HCT116 (cell line): ENCODE measurements at regions not wholly inside any gene's neighbourhood (a gene's known extent, or its start where the extent isn't known, plus 50 kb on each side); places are given as distances from the start of the nearest gene placed in this dataset.

Experiments used
- ATAC-seq: fragments of 200-7000 bp; cut with Tn5 transposase; 2 replicates; pipeline ENCODE4 v1.9.1; 2020; ENCODE audit warnings: mild to moderate bottlenecking, moderate library complexity
- BruUV-seq: library from RNA; stranded (reverse); fragments of 400-500 nt; replicated peaks from 2 replicates; lab custom pipeline; 2021; lab: Mats Ljungman, UMichigan
- CTCF ChIA-PET: fragments of 300-600 bp; sonication (Branson Sonifier 250); formaldehyde crosslinking; loops from one replicate; lab custom pipeline; 2021; ENCODE audit warnings: antibody characterized with exemption; lab: Charles Lee
- POLR2A ChIA-PET: fragments of 300-600, 350-600 bp; sonication (Branson Sonifier 250); formaldehyde crosslinking; loops from one replicate; lab custom pipeline; 2021; ENCODE audit warnings: antibody characterized with exemption; lab: Charles Lee
- RAD21 ChIA-PET, 2 experiments: fragments of 300-600 bp; sonication (Branson Sonifier 250); formaldehyde crosslinking; loops; one replicate each; lab custom pipeline; 2023; ENCODE audit warnings: low total read pairs in 2 of 2; ENCODE audit not compliant: uncharacterized antibody in 2 of 2, unreplicated experiment in 2 of 2, low non-redundant PET in 1 of 2; lab: Charles Lee
- DNase-seq: peaks from one replicate; pipeline ENCODE4 v3.0.0-alpha.2; 2010; ENCODE audit warnings: low read depth, low spot score
- H2AFZ ChIP-seq: fragments of 200-600 bp; shearing (Covaris generic), sonication (generic); 2 replicates; pipeline ENCODE4 v1.6.1; 2017; ENCODE audit warnings: low read depth, mixed run types, mixed read lengths, antibody characterized with exemption, low read length; ENCODE audit not compliant: poor library complexity, severe bottlenecking
- H3K27ac ChIP-seq: 2 replicates; pipeline ENCODE4 v1.5.1; 2012; ENCODE audit warnings: low read depth, low read length
- H3K27me3 ChIP-seq: fragments of 200-600 bp; sonication (generic); 2 replicates; pipeline ENCODE4 v1.6.1; 2016; ENCODE audit warnings: mixed run types, low read length, mixed read lengths; ENCODE audit not compliant: insufficient read depth
- H3K36me3 ChIP-seq, 2 experiments: fragments of 200-500 bp in 1 of 2; fragments of 200-600 bp in 1 of 2; sonication (Bioruptor generic) in 1 of 2; sonication (generic) in 1 of 2; 2 replicates each; pipeline versions ENCODE4 v1.5.1 to v1.6.1; 2014 to 2016; ENCODE audit warnings: low read length in 2 of 2, inconsistent platforms in 1 of 2, mixed read lengths in 1 of 2, mixed run types in 1 of 2; ENCODE audit not compliant: insufficient read depth in 2 of 2, control insufficient read depth in 1 of 2
- H3K4me1 ChIP-seq, 2 experiments: fragments of 200-600 bp in 1 of 2; sonication (generic) in 1 of 2; 2 replicates each; pipeline versions ENCODE4 v1.5.1 to v1.6.1; 2012 to 2017; ENCODE audit warnings: low read length in 2 of 2, inconsistent platforms in 1 of 2, mild to moderate bottlenecking in 1 of 2, mixed read lengths in 1 of 2, mixed run types in 1 of 2, moderate library complexity in 1 of 2; ENCODE audit not compliant: insufficient read depth in 2 of 2, control insufficient read depth in 1 of 2
- H3K4me2 ChIP-seq: fragments of 200-600 bp; sonication (generic); 2 replicates; pipeline ENCODE4 v1.6.1; 2017; ENCODE audit warnings: mixed run types, low read length, mixed read lengths
- H3K4me3 ChIP-seq, 2 experiments: fragments of 200-600 bp in 1 of 2; sonication (generic) in 1 of 2; replicated peaks in 1 of 2; 2 replicates each; pipeline ENCODE4 v1.5.1; 2011 to 2016; ENCODE audit warnings: low read length in 2 of 2, control low read depth in 1 of 2, low read depth in 1 of 2, mild to moderate bottlenecking in 1 of 2, mixed read lengths in 1 of 2, mixed run types in 1 of 2
- H3K79me2 ChIP-seq: fragments of 200-600 bp; sonication (generic); 2 replicates; pipeline ENCODE4 v1.6.1; 2017; ENCODE audit warnings: mild to moderate bottlenecking, mixed run types, low read length, moderate library complexity, mixed read lengths; ENCODE audit not compliant: insufficient read depth
- H3K9ac ChIP-seq: fragments of 200-600 bp; sonication (generic); 2 replicates; pipeline ENCODE4 v1.6.1; 2016; ENCODE audit warnings: low read length, mixed read lengths
- H3K9me2 ChIP-seq: fragments of 200-600 bp; sonication (generic), shearing (Covaris generic); 2 replicates; pipeline ENCODE4 v1.6.1; 2017; ENCODE audit warnings: mixed run types, mild to moderate bottlenecking, moderate library complexity; ENCODE audit not compliant: insufficient read depth
- H3K9me3 ChIP-seq, 2 experiments: fragments of 200-500 bp in 1 of 2; fragments of 200-600 bp in 1 of 2; sonication (Bioruptor generic) in 1 of 2; sonication (generic) in 1 of 2; 2 replicates each; pipeline ENCODE4 v1.6.1; 2014 to 2017; ENCODE audit warnings: low read length in 2 of 2, mixed read lengths in 2 of 2, inconsistent platforms in 1 of 2, low read depth in 1 of 2, mild to moderate bottlenecking in 1 of 2, mixed run types in 1 of 2, moderate library complexity in 1 of 2; ENCODE audit not compliant: control insufficient read depth in 1 of 2, insufficient read depth in 1 of 2
- H4K20me1 ChIP-seq: fragments of 200-600 bp; sonication (generic), shearing (Covaris generic); 2 replicates; pipeline ENCODE4 v1.6.1; 2017; ENCODE audit warnings: mixed run types, mild to moderate bottlenecking, moderate library complexity; ENCODE audit not compliant: insufficient read depth
- ATF3 ChIP-seq: IDR thresholded peaks from 2 replicates; pipeline ENCODE4 v1.6.1; 2012
- CBX3 ChIP-seq: IDR thresholded peaks from 2 replicates; pipeline ENCODE4 v1.6.1; 2012; ENCODE audit warnings: low read depth
- CTCF ChIP-seq, 3 experiments: fragments of 200-600 bp in 1 of 3; sonication (generic) in 1 of 3; IDR thresholded peaks in 2 of 3; conservative IDR thresholded peaks in 1 of 3; 2 replicates each; pipeline ENCODE4 v1.5.1; 2012 to 2017; ENCODE audit warnings: low read depth in 2 of 3, low read length in 2 of 3, antibody characterized with exemption in 1 of 3, borderline replicate concordance in 1 of 3, control low read depth in 1 of 3, mild to moderate bottlenecking in 1 of 3, mixed read lengths in 1 of 3, mixed run types in 1 of 3, moderate library complexity in 1 of 3; ENCODE audit not compliant: insufficient read depth in 1 of 3
- EGR1 ChIP-seq: IDR thresholded peaks from 2 replicates; pipeline ENCODE4 v1.6.1; 2012; ENCODE audit warnings: low read depth
- EZH2 ChIP-seq: fragments of 200-600 bp; sonication (generic); IDR thresholded peaks from 2 replicates; pipeline ENCODE4 v1.6.1; 2017; ENCODE audit warnings: antibody characterized with exemption, mixed run types
- EZH2phosphoT487 ChIP-seq: fragments of 200-600 bp; IDR thresholded peaks from 2 replicates; pipeline ENCODE4 v1.6.1; 2018; ENCODE audit warnings: antibody characterized with exemption, borderline replicate concordance
- FOSL1 ChIP-seq: IDR thresholded peaks from 2 replicates; pipeline ENCODE4 v1.6.1; 2012; ENCODE audit warnings: low read depth
- JUND ChIP-seq: IDR thresholded peaks from 2 replicates; pipeline ENCODE4 v1.6.1; 2012
- MAX ChIP-seq: IDR thresholded peaks from 2 replicates; pipeline ENCODE4 v1.6.1; 2012
- POLR2A ChIP-seq: IDR thresholded peaks from 2 replicates; pipeline ENCODE4 v1.7.0; 2011; ENCODE audit warnings: borderline replicate concordance; ENCODE audit not compliant: insufficient read depth, insufficient read length; ENCODE audit errors: extremely low read depth
- RAD21 ChIP-seq: IDR thresholded peaks from 2 replicates; pipeline ENCODE4 v1.6.1; 2012; ENCODE audit warnings: low read depth, mild to moderate bottlenecking
- REST ChIP-seq: IDR thresholded peaks from 2 replicates; pipeline ENCODE4 v1.6.1; 2012; ENCODE audit warnings: low read depth
- SIN3A ChIP-seq: IDR thresholded peaks from 2 replicates; pipeline ENCODE4 v1.6.1; 2012; ENCODE audit warnings: low read depth
- SP1 ChIP-seq: IDR thresholded peaks from 2 replicates; pipeline ENCODE4 v1.6.1; 2012; ENCODE audit warnings: low read depth
- YY1 ChIP-seq: IDR thresholded peaks from 2 replicates; pipeline ENCODE4 v1.6.1; 2011; ENCODE audit warnings: low read length, low read depth, moderate library complexity, mild to moderate bottlenecking; ENCODE audit not compliant: insufficient replicate concordance; ENCODE audit errors: extremely low read depth
- intact Hi-C: fragments of 100-400 bp; cut with micrococcal nuclease; formaldehyde crosslinking; loops from 2 replicates; pipeline ENCODE4 v1.10.0; 2022

GRCh38 chr6:29999416-29999815, 57.1 kb downstream of the HLA-A start:
- CTCF ChIA-PET: no interaction called here
- RAD21 ChIA-PET: no interaction called here

More at GRCh38 chr6:29999416-29999815, 57.1 kb downstream of the HLA-A start:
- Histone ChIP-seq H4K20me1 (no peaks in the 10 kb centered on the region), H3K9me2 (no peaks in the 10 kb centered on the region), H3K4me1 (peaks cover 0 to 5% of the 10 kb centered on the region in 2 experiments; a peak in 2 of 4 replicates), H3K4me3 (no peak overlapping the region), H3K79me2 (no peaks in the 10 kb centered on the region), H3K4me2 (no peak overlapping the region), H3K36me3 (no peaks in the 10 kb centered on the region), H3K9me3 (no peaks in the 10 kb centered on the region), H2AFZ (no peak overlapping the region), H3K27ac (no peak overlapping the region), H3K9ac (no peak overlapping the region), H3K27me3 (no peaks in the 10 kb centered on the region)
- TF ChIP-seq SIN3A (no peak), JUND (no peak), MAX (no peak), YY1 (no peak), RAD21 (no peak), EZH2 (no peak), EZH2phosphoT487 (no peak), CTCF (IDR thresholded peaks at IDR 0.05 in 2 of 3, conservative IDR thresholded peaks at IDR 0.05 in 1 of 3; ENCODE audit: borderline replicate concordance in 1 of 3, insufficient read depth in 1 of 3, low read depth in 2 of 3, low read length in 2 of 3) (no peak), CBX3 (no peak), FOSL1 (no peak), POLR2A (no peak), SP1 (no peak), REST (no peak), ATF3 (no peak), EGR1 (no peak)
- ATAC-seq (no peak), DNase-seq (no peak)
- BruUV-seq: no TSS peak
- intact Hi-C loops: no loop called here
- POLR2A ChIA-PET: no interaction called here
